ENCODE measurements at regions not wholly inside any gene's neighbourhood (a gene's known extent, or its start where the extent isn't known, plus 50 kb on each side); places are given as distances from the start of the nearest gene placed in this dataset.
"Not testable (repeated sequence)": the region's sequence is repeated elsewhere in the genome, so short reads cannot be mapped to it uniquely, and the experiment has no call there.

DNA sequence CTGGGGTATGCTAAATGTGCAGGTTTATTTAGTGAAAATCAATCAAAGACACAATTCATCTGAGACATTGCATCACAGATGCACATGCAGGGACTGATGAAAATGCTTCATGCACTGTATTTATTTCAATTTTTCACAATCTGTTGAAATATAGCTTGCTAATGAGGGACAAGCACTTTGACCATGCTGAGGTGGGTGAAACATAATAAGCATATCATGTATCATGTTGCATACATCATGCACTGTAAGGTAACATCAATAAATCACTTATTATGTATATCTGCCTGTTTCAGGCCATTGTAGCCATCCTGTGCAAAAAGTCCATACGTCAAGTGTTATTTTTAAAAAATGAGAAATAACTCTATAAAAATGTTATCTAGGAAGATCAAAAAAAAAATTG is 426.9 kb upstream of the PCDH15 start:
- no peak for DNase-seq (ENCODE audit: low read depth, low spot score)
- H3K4me3 ChIP-seq (ENCODE audit: low read length), result no peak overlapping the region

- no peak overlapping the region for H3K4me3 ChIP-seq (ENCODE audit: low read length)
- no peak for DNase-seq (ENCODE audit: low read depth, low spot score)
Observed at GRCh38 chr10:55224007-55224781, 423.2 kb upstream of the PCDH15 start.

- no peak overlapping the region for H3K4me3 ChIP-seq (ENCODE audit: low read length)
- no peak for DNase-seq (ENCODE audit: low read depth, low spot score)
Observed at GRCh38 chr10:55223352-55223751, 422.3 kb upstream of the PCDH15 start.

DNA sequence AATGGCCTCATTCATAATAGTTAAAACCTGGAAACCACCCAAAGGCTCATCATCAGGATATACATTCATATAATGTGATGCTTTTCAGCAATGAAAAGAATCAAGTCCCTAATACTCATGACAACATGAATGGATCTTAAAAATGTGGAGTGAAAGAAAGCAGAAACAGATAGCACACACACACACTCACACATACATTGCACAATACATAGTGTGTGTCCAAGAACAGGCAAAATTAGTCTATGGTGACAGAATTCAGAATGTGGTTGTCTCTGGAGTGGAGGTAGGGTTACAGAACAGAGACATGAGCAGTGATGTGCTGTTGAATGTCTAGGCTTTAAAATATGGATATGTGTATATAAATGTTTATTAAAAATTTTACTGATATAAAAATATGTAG is 419.9 kb upstream of the PCDH15 start:
- no peak overlapping the region for H3K4me3 ChIP-seq (ENCODE audit: low read length)
- DNase-seq (ENCODE audit: low read depth, low spot score), result no peak

DNA sequence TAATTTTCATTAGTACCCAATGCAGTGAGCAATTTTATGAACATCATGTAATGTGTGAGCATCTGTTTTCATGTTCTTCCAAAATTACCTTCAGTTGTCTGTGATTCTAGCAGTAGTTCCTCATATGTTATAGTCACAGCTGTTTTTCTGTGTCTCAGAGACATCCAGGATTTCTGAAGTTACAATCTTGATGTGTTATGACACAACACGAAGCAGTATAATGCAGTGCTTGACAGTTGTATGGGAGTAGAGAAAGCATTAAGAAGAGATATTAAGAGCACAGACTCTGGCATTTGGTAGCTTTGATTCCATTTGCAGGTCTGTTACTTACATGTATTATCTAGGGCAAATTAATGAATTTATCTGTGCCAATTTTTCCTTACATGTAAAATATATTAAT is 414.7 kb upstream of the PCDH15 start:
- DNase-seq (ENCODE audit: low read depth, low spot score), result no peak
- H3K4me3 ChIP-seq (ENCODE audit: low read length), result no peak overlapping the region

DNA sequence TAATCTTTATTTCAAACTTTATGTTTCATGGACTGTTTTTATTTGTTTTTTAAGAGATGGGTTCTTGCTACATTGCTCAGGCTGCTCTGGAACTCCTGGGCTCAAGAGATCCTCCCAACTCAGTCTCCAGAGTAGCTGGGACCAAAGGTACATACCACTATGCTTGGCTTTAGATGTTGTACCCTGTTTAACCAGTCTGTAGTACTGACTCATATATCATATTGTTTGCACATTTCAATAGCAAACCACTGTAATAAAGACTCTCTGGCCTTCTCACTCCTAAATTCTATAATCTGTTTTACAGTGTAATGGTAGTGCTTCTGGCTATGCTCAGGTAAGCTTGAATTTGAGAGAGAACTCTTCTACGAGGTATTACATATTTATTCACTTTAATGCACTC is 413.6 kb upstream of the PCDH15 start:
- no peak for DNase-seq (ENCODE audit: low read depth, low spot score)
- no peak overlapping the region for H3K4me3 ChIP-seq (ENCODE audit: low read length)

DNA sequence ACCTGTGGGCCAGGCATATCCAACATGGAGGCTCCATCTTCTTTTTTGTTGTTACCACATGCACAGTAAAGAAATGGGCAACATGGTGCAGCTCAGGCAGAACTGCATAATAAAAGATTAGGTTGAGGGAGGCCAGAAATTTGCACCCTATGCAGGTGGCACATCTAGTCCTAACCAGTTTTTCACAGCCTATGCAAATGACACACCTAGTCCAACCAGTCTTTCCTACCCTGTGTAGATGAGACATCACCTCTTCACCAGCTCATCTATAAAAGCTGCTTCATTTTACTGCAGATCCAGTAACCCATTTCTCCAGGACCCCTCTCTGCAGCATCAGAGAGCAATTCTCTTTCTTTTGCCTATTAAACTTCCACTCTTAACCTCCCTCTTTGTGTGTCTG is 411.0 kb upstream of the PCDH15 start:
- no peak overlapping the region for H3K4me3 ChIP-seq (ENCODE audit: low read length)
- DNase-seq (ENCODE audit: low read depth, low spot score), result no peak

DNA sequence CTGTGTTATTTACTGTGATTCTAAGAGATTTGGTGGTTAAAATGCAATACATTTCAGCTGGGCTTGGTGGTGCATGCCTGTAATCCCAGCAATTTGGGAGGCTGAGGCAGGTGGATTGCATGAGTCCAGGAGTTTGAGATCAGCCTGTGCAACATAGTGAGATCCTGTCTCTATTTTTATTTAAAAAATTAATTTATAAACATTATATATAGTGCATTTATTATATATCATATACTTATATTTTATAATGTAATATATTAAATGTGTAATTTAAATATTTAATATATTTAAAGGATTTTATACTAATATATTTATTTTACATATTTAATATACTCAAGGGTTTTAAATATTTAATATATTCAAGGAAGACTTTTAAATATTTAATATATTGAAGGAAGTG is 402.8 kb upstream of the PCDH15 start:
- DNase-seq (ENCODE audit: low read depth, low spot score), result no peak
- no peak overlapping the region for H3K4me3 ChIP-seq (ENCODE audit: low read length)

GRCh38 chr10:55203319-55203718 is 402.3 kb upstream of the PCDH15 start:
- DNase-seq (ENCODE audit: low read depth, low spot score), result no peak
- no peak overlapping the region for H3K4me3 ChIP-seq (ENCODE audit: low read length)

- DNase-seq (ENCODE audit: low read depth, low spot score), result no peak
- H3K4me3 ChIP-seq (ENCODE audit: low read length), result no peak overlapping the region
Observed at GRCh38 chr10:55200020-55200419, 399.0 kb upstream of the PCDH15 start.

- no peak for DNase-seq (ENCODE audit: low read depth, low spot score)
- no peak overlapping the region for H3K4me3 ChIP-seq (ENCODE audit: low read length)
Observed at GRCh38 chr10:55191236-55191860, 390.3 kb upstream of the PCDH15 start.

- peak; percentile 6 for DNase-seq (ENCODE audit: low read depth, low spot score)
- no peak overlapping the region for H3K4me3 ChIP-seq (ENCODE audit: low read length)
Observed at GRCh38 chr10:55183993-55184392, 383.0 kb upstream of the PCDH15 start.

GRCh38 chr10:55180357-55180756 is 379.3 kb upstream of the PCDH15 start:
- DNase-seq (ENCODE audit: low read depth, low spot score), result no peak
- no peak overlapping the region for H3K4me3 ChIP-seq (ENCODE audit: low read length)

DNA sequence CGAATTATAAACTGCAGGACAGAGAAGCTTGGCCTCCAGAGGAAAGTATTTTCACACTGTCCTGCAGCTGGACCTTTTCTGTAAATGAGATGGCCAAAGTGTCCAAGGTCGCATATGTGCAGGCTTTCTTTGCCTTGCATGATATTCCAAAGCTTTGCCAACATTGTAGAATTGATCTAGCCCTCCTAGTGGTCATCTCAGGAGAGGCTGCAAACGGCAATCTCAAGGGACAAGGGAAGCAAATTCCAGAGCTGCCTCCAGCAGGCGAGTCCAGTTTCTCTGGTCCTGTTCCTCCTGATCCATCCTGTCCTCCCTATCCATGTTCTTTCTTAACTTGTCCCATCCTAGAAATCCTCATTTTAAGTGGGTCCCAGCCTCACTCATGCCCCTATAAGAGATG is 373.4 kb upstream of the PCDH15 start:
- no peak for DNase-seq (ENCODE audit: low read depth, low spot score)
- H3K4me3 ChIP-seq (ENCODE audit: low read length), result no peak overlapping the region

DNA sequence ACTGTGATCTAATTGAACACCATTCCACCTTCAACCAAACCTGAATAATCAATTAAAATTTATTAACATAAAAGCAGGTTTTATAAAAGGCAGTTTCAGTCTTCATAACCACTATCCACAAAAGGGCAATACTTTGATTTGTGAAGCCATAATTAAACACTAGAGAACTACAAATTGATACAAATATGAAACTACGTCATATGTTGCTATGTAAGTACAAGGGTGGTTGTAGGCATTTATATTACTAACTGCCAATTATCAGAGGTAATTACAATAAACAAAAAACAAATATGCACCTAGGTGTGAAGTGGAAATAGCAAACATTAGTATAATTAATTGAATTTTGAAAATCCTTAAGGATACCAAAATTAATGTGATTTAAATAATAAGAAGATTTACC is 368.5 kb upstream of the PCDH15 start:
- DNase-seq (ENCODE audit: low read depth, low spot score), result no peak
- H3K4me3 ChIP-seq (ENCODE audit: low read length), result no peak overlapping the region

- H3K4me3 ChIP-seq (ENCODE audit: low read length), result no peak overlapping the region
- no peak for DNase-seq (ENCODE audit: low read depth, low spot score)
Observed at GRCh38 chr10:55168343-55168742, 367.3 kb upstream of the PCDH15 start.

- H3K4me3 ChIP-seq (ENCODE audit: low read length), result no peak overlapping the region
- DNase-seq (ENCODE audit: low read depth, low spot score), result no peak
Observed at GRCh38 chr10:55163388-55163979, 362.5 kb upstream of the PCDH15 start.

DNA sequence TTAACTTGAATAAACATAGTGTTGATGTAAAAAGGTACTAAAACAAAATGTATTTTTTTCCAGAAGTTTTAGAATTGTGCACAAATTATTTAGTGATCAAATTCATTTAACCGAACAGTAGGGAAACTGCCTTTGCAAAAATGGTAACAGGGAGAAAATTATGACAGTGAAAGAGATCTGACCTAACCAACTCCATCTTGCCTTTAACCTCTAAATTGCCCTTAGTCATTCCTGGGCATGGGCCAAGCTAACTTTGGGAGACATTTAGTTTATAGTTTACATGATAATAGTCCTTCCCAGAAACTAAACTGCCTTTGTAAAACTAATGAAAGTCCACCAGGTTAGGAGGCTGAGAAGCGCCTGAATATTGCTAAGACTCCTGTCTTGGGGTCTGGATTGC is 361.3 kb upstream of the PCDH15 start:
- not testable (repeated sequence) for H3K4me3 ChIP-seq (ENCODE audit: low read length); DNase-seq (ENCODE audit: low read depth, low spot score)

DNA sequence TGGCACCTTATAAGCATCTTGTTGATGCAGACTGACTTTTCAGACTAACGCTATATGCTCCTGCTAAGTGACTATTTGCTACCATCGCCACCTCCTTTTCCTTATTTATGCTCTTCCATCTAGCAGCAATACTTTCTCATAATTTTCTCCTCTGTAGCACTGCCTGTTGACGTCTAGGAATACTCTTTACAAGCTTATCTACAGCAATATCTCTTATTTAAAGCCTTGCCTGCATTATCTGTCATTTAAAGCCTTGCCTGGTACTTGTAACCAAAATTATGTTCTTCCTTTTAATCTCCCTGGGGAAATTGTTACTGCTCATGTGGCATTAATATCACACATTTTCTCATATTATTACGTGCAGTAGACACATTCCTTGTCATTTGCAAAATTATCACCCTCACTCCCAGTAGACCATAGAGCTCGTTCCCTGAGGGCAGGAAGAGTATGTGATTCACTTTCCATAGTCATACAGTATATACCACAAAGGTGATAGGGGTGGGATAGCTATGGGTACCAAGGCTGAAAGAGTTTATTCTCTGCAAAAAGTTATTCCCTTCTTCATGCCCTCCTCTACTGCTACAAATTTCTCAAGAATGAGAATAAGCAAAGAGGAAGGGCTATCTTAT is 359.7 kb upstream of the PCDH15 start:
- no peak for DNase-seq (ENCODE audit: low read depth, low spot score)
- no peak overlapping the region for H3K4me3 ChIP-seq (ENCODE audit: low read length)

GRCh38 chr10:55158633-55159032 is 357.6 kb upstream of the PCDH15 start:
- no peak overlapping the region for H3K4me3 ChIP-seq (ENCODE audit: low read length)
- DNase-seq (ENCODE audit: low read depth, low spot score), result no peak
